GM06990 (cell line): ENCODE measurements at regions not wholly inside any gene's neighbourhood (a gene's known extent, or its start where the extent isn't known, plus 50 kb on each side); places are given as distances from the start of the nearest gene placed in this dataset.

Experiments
- DNase-seq: peaks from one replicate; pipeline ENCODE4 v3.0.0-alpha.2; 2011; ENCODE audit not compliant: insufficient read length; ENCODE audit errors: extremely low read depth
- H3K27me3 ChIP-seq: replicated peaks from 2 replicates; pipeline ENCODE4 v1.6.0; 2011; ENCODE audit warnings: low read length; ENCODE audit not compliant: control insufficient read depth, insufficient read depth
- H3K36me3 ChIP-seq: 2 replicates; pipeline ENCODE4 v1.5.1; 2011; ENCODE audit warnings: low read length; ENCODE audit not compliant: control insufficient read depth, insufficient read depth
- H3K4me3 ChIP-seq: replicated peaks from 2 replicates; pipeline ENCODE4 v1.5.1; 2011; ENCODE audit warnings: low read depth, mild to moderate bottlenecking, control low read depth, low read length
- TF ChIP-seq, protein P1 (sequence below): IDR thresholded peaks from 2 replicates; pipeline ENCODE4 v1.5.1; 2011; ENCODE audit warnings: low read length, control low read depth, mild to moderate bottlenecking, inconsistent platforms; ENCODE audit not compliant: insufficient read depth, poor library complexity, severe bottlenecking

DNA sequence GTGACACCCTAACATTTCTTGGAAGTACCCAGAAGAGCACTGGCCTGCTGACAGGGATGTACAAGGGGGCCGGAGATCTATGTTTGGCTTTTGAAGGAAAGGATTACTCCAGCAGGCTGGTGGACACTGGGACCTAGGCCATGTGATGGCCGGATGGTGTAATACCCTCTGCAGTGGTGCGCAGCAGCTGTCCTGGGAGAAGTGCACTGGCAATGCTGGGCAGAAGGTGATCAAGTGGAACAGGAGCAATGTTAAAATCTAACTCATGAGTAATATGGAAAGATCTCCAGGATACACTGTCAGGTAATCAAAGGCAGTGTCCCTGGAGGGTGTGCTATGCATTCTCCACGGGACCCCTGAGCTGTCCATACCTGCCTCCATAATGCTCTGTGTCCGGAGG lies 71.2 kb upstream of the POMGNT2 start:
- TF ChIP-seq, protein P1, sequence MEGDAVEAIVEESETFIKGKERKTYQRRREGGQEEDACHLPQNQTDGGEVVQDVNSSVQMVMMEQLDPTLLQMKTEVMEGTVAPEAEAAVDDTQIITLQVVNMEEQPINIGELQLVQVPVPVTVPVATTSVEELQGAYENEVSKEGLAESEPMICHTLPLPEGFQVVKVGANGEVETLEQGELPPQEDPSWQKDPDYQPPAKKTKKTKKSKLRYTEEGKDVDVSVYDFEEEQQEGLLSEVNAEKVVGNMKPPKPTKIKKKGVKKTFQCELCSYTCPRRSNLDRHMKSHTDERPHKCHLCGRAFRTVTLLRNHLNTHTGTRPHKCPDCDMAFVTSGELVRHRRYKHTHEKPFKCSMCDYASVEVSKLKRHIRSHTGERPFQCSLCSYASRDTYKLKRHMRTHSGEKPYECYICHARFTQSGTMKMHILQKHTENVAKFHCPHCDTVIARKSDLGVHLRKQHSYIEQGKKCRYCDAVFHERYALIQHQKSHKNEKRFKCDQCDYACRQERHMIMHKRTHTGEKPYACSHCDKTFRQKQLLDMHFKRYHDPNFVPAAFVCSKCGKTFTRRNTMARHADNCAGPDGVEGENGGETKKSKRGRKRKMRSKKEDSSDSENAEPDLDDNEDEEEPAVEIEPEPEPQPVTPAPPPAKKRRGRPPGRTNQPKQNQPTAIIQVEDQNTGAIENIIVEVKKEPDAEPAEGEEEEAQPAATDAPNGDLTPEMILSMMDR: no peak
- no peak for DNase-seq

GRCh38 chr3:43176666-43177065 lies 70.8 kb upstream of the POMGNT2 start:
- TF ChIP-seq, protein P1: no peak
- no peaks in the 10 kb centered on the region for H3K36me3 ChIP-seq
- no peak for DNase-seq

More for the DNA sequence above, 71.2 kb upstream of the POMGNT2 start:
- Histone ChIP-seq H3K4me3 (no peak overlapping the region), H3K36me3 (no peaks in the 10 kb centered on the region), H3K27me3 (no peaks in the 10 kb centered on the region)

DNA sequence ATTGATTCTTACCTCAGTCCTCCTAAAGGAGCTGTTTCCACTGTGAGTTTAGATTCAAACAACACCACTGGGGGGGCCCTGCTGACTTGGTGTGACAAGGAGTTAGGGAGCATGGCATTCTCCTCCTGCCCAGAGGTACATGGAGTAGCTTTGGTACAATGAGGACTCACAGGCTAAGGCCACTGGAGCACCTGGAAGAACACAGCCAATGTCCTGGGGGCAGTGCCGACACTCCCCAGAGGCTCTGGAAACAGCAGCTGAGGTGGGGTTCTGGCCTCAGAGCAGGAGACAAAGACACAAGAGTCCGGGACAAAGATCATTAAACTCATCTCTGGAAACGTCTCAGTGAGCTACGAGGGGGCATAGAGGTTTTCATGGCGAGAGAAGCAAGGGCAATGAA lies 69.7 kb upstream of the POMGNT2 start:
- Histone ChIP-seq H3K27me3 (no peaks in the 10 kb centered on the region; the same call in 1 of the 2 replicates), H3K36me3 (no peaks in the 10 kb centered on the region), H3K4me3 (no peak overlapping the region)
- TF ChIP-seq, protein P1: no peak
- DNase-seq: no peak

More at GRCh38 chr3:43176666-43177065, 70.8 kb upstream of the POMGNT2 start:
- Histone ChIP-seq H3K4me3 (no peak overlapping the region), H3K27me3 (no peaks in the 10 kb centered on the region)

DNA sequence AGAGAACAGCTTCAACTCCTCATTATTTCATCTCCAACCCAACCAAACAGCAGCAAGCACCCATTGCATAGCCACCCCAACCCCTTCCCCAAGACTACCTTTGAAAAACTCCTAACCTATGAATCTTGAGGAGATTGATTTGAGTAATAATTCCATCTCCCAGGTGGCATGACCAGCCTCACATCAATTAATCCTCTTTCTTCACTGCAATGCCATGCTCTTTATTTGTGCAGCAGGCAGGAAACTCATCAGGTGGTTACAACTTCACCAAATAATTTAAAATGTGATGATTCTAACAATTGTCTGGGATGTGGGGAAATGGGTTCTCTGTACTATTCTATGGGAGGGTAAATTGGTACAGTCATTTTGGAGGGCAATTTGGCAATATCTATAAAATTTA lies 68.1 kb upstream of the POMGNT2 start:
- TF ChIP-seq, protein P1: no peak
- no peak for DNase-seq
- Histone ChIP-seq H3K36me3 (no peaks in the 10 kb centered on the region), H3K27me3 (no peaks in the 10 kb centered on the region; the same call in 1 of the 2 replicates), H3K4me3 (no peak overlapping the region)

GRCh38 chr3:43171748-43172147 lies 65.9 kb upstream of the POMGNT2 start:
- Histone ChIP-seq H3K36me3 (no peaks in the 10 kb centered on the region), H3K27me3 (no peaks in the 10 kb centered on the region; the same call in 1 of the 2 replicates), H3K4me3 (no peak overlapping the region)
- TF ChIP-seq, protein P1: no peak
- no peak for DNase-seq

GRCh38 chr3:43170553-43170952 lies 64.7 kb upstream of the POMGNT2 start:
- Histone ChIP-seq H3K27me3 (no peaks in the 10 kb centered on the region; the same call in 1 of the 2 replicates), H3K4me3 (no peak overlapping the region), H3K36me3 (no peaks in the 10 kb centered on the region)
- DNase-seq: no peak
- TF ChIP-seq, protein P1: no peak
